HG02885 (cell line): ENCODE measurements at regions not wholly inside any gene's neighbourhood (a gene's known extent, or its start where the extent isn't known, plus 50 kb on each side); places are given as distances from the start of the nearest gene placed in this dataset.
"Not testable (repeated sequence)": the region's sequence is repeated elsewhere in the genome, so short reads cannot be mapped to it uniquely, and the experiment has no call there.

ENCODE experiments used
- ATAC-seq: cut with Tn5 transposase; IDR thresholded peaks from one replicate; pipeline ENCODE4 v1.9.1; 2021; ENCODE audit warnings: mild to moderate bottlenecking; ENCODE audit not compliant: unreplicated experiment, poor library complexity

DNA sequence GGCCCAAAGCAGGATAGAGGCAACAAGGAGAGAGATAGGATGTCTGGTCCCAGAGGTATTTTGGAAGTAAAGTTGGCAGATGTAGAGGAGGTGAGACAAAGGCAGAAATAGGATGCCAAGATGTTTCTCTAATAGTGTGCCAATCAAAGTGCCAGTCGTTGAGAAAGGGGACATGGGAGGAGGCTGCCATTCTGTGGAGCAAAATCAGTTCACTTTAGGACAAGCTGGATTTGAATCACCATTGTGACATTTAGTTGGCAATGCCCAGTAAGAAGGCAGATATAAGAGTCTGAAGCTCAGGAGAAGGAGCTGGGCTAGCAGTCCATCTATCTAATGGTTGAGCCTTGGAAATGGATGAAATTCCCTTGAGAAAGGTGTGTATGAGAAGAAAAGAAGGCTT lies 53.8 kb downstream of the ADRB2 start:
- no peak for ATAC-seq

GRCh38 chr5:148880696-148881095 lies 54.3 kb downstream of the ADRB2 start:
- no peak for ATAC-seq

DNA sequence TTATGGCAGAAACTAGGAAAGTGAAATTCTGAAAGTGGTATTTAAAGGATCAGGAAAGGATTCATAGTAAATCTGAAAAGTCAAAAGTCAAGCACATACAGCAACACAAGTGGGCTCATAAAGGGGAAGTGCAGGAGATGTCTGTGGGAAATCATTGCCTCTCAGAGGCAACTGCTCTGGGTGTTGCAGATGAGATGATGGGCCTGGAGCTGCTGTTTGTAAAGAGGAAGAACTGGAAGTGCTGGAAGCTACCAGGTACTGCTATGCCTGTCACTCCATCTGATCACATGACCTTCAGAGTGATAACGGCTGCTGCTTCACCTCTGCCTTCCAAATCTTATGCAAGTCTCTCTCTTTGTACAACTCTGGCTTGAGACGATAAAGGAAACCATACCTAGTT lies 55.9 kb downstream of the ADRB2 start:
- ATAC-seq, result no peak

DNA sequence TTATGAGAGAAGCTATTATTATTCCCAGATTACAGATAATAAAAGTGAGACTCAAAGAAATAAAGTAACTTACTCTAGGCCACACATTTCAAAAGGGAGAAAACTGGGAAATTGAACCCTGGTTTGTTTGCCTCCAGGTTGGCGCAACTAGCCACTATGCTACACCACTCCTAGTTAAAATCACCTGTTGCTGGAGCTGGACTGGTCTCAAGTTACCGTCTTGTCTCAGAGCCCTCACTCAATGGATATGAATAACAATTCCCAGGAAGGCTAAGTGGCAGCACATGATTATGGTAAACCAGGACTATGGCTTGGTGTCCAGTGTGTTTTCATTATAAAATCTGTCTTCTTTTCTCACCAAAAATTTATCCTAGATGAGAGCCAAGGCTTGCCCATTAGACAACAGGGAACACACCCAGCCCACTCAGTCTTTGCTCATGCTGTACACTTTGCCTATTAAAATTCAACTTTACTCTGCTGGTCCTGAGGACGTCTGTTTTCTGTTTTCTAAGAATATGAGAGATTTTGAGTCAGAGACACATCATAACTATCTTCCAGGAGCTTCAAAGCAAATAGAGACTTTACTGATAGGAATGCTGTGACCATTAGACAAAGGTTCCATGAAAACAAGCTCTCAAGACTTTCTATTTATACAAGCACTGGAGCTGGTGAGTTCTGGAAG lies 58.1 kb downstream of the ADRB2 start:
- ATAC-seq, result no peak

DNA sequence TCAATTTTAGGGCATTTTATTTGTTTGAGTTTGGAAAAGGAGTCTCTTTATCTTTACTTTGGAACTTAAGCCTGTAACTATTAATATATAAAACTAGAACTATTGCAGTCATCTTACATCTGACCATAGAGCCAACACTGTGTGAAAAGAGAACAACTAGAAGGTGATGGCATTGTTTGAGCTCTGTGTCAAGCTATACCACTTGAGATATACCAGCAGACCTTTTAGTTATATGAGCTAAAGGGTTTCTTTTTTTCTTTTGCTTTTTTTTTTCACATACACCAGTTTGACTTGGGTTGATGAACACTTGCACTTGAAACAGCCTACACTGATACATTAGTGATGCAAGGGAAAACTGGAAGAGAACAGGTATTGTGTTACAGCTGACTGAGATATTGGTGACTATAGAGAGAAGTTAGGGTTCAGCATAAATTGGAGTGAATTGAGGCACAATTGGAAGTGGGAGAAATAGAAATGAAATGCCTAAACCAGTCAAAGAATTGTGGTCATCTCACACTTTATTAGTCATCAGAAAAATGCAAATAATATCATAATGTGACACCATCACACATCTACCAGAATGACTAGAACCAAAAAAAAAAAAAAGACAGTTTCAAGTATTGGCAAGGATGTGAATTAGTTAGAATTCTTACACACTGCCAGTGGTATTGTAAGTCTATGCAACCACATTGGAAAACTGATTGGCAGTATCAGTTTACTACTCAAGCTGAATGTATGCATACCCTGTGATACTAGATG lies 60.9 kb downstream of the ADRB2 start:
- no peak for ATAC-seq

- ATAC-seq, result not testable (repeated sequence)
Observed at GRCh38 chr5:148889936-148890335, 63.5 kb downstream of the ADRB2 start.

DNA sequence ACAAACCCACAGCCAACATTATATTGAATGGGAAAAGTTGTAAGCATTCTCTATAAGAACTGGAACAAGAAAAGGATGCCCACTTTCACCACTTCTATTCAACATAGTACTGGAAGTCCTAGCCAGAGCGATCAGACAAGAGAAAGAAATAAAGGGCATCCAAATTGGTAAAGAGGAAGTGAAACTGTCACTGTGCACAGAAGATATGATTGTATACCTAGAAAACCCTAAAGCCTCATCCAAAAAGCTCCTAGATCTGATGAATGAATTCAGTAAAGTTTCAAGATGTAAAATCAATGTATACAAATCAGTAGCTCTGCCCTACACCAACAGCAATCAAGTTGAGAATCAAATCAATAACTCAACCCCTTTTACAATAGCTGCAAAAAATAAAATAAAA lies 69.0 kb downstream of the ADRB2 start:
- ATAC-seq, result not testable (repeated sequence)

DNA sequence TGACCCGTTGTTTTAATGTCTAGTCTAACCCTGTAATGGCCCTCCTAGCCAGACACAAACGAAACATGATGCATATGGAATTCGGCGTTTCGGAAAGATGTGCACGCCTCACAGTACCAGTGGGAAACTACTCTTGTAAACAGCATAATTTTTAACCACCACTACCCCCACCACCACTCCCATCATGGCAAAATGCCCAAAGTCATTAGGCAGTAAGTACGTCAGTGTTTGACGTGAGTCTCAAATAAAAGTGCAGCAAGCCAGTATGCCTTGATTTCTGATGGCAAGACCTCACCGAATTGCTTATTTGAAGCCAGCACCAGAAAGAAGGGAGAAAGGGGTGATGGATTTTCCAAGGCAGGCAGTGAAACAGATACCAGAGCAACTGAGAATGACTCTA lies 71.4 kb downstream of the ADRB2 start:
- ATAC-seq, result no peak

DNA sequence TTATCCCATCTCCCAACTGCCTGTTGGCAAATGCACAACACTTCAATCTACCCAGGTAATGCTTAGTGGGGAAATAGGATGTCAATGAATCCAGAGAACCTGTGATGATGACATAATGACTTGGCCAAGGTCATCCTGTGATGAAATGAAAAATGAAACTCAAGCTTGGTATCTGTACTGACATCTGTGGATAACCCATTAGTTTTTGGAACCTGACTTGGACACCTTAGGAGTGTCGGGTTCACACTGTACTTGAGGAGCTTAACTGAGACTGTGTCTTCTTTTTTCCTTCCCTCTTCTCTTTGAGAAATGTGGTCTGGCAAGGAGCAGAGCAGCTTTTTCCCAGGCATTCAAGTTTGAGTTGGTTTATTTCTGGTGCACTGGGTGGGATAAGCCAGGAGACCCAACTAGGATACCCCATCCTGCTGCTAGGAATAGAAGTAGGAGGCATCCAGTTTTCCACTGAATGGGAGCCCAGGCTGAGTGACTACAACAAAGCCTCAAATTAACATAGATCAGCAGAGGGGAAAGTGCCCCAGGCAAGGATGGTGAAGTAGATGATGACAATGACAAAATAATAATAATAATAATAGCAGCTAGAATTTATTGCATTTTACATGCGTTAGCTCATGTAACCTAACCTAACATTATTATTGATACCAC lies 72.1 kb downstream of the ADRB2 start:
- no peak for ATAC-seq

- ATAC-seq, result no peak
Observed at GRCh38 chr5:148899993-148900392, 73.6 kb downstream of the ADRB2 start.

- ATAC-seq, result no peak
Observed at GRCh38 chr5:148902478-148902877, 76.1 kb downstream of the ADRB2 start.

DNA sequence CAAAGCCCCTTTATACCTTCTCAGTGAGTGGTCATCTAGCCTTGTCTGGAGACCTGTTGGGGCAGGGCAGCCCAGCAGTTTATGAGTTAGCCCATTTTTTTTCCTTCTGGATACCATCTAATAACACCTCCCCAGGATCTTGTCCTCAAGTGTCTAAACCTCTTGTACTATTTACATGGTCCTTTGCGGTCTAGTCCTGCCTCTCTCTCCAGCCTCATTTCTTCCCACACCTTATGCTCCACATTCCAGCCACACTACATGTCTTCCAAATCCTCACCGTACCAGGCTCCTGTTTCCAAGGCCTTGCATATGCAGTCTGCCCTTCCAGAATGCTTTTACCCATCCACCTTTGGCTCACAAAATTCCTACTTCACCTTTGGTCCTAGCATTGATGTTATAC lies 77.2 kb downstream of the ADRB2 start:
- ATAC-seq, result no peak

- no peak for ATAC-seq
Observed at GRCh38 chr5:148904440-148904839, 78.0 kb downstream of the ADRB2 start.

DNA sequence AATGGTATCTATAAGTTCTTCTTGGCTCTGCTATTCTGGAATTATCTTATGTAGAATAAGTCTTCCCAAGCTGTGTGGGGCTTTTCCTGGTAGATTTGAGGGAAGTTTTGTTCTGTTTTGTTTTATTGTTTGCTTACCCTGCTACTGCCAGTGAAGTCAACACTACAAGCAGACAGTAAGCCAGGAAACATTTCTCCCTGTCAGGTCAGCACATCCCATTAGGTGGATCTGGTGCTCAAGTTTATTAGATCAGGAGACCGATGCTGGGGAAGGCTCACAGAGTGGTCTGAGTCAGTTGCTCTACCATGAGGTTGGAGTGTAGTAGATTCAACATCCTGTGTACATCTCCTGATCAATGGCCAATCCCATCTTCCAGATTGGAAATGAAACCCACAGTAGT lies 79.1 kb downstream of the ADRB2 start:
- no peak for ATAC-seq

DNA sequence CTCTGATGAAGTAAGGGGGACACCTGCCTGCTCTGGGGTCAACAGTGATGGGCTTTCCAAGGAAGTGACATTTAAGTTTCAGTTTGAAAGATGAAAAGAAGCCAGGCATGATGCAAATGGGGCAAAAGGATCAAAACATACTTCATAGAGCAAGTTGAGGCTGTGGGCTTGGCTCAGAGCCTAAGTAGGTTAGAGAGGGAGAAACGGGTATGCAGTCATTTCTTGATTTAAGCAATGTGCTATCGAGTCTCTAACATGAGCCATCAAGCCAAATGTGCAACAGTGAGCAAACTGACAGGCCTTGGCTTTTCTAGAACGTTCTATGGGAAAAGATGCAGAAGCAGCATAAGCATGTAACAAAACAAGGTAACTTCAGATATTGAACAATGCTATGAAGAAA lies 80.6 kb downstream of the ADRB2 start:
- ATAC-seq, result no peak

GRCh38 chr5:148909040-148909439 lies 82.6 kb downstream of the ADRB2 start:
- ATAC-seq, result no peak

GRCh38 chr5:148909766-148910165 lies 83.4 kb downstream of the ADRB2 start:
- ATAC-seq, result no peak

GRCh38 chr5:148910216-148910615 lies 83.8 kb downstream of the ADRB2 start:
- ATAC-seq, result no peak

GRCh38 chr5:148910686-148911361 lies 84.4 kb downstream of the ADRB2 start:
- no peak for ATAC-seq

- no peak for ATAC-seq
Observed at GRCh38 chr5:148911386-148911785, 85.0 kb downstream of the ADRB2 start.

DNA sequence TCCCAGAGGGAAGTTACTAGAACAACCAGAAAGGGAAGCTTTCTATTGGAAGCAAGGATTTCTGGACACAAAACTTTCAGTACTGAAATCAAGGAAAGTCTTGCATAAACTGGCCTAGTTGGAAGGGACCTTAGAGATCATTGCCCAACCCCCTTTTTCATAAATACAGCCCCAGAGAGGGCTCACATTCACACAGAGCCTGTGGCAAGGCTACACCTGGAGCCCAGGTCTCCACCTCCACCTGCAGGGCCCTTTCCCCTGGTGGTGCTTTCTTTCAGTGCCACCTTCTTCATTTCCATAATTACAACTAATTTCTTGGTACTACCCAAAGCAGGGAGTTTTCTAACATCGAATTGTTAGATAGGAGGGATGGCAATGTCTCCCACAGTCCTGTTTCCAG lies 85.7 kb downstream of the ADRB2 start:
- ATAC-seq, result no peak
